Thymus (tissue), 11 donors: ENCODE measurements at regions not wholly inside any gene's neighbourhood (a gene's known extent, or its start where the extent isn't known, plus 50 kb on each side); places are given as distances from the start of the nearest gene placed in this dataset.
"Not testable (repeated sequence)": the region's sequence is repeated elsewhere in the genome, so short reads cannot be mapped to it uniquely, and the experiment has no call there.

Experiments
- DNase-seq, 9 donors: peaks; one replicate each; pipeline ENCODE4 v3.0.0-alpha.2; 2013; ENCODE audit warnings: low spot score in 9 of 9, low read depth in 6 of 9, missing footprints in 1 of 9
- H3K27ac ChIP-seq, 2 donors: one replicate each; pipeline ENCODE4 v1.5.1; 2013; ENCODE audit warnings: control low read depth in 1 of 2, low read depth in 1 of 2, low read length in 1 of 2, mild to moderate bottlenecking in 1 of 2, moderate library complexity in 1 of 2
- H3K27me3 ChIP-seq, 2 donors: one replicate each; pipeline ENCODE4 v1.5.1; 2013; ENCODE audit warnings: low read length in 1 of 2; ENCODE audit not compliant: control insufficient read depth in 2 of 2, insufficient read depth in 1 of 2
- H3K36me3 ChIP-seq, 2 donors: one replicate each; pipeline ENCODE4 v1.5.1; 2013; ENCODE audit warnings: low read length in 1 of 2, mild to moderate bottlenecking in 1 of 2, moderate library complexity in 1 of 2; ENCODE audit not compliant: control insufficient read depth in 2 of 2, insufficient read depth in 2 of 2
- H3K4me1 ChIP-seq, 2 donors: one replicate each; pipeline ENCODE4 v1.5.1; 2013; ENCODE audit warnings: low read length in 2 of 2; ENCODE audit not compliant: control insufficient read depth in 2 of 2, insufficient read depth in 2 of 2
- H3K4me3 ChIP-seq, 2 donors: one replicate each; pipeline ENCODE4 v1.5.1; 2013; ENCODE audit warnings: low read length in 2 of 2, control low read depth in 1 of 2, mild to moderate bottlenecking in 1 of 2
- H3K9me3 ChIP-seq, 2 donors: one replicate each; pipeline ENCODE4 v1.5.1; 2013; ENCODE audit warnings: low read length in 1 of 2, mild to moderate bottlenecking in 1 of 2; ENCODE audit not compliant: control insufficient read depth in 2 of 2, insufficient read depth in 1 of 2
- WGBS: extraction: QIAGEN DNeasy Blood & Tissue Kit; methylation state at CpG from one replicate; pipeline ENCODE4 v1.1.7; 2013; 5-methylcytosine and 5-hydroxymethylcytosine counted together
- donor health status: healthy.

- no peak overlapping the region for H3K27ac ChIP-seq
- H3K36me3 ChIP-seq = no peaks in the 10 kb centered on the region
- no peak for DNase-seq
- no peak overlapping the region for H3K4me3 ChIP-seq
- no peaks in the 10 kb centered on the region for H3K4me1 ChIP-seq
- H3K27me3 ChIP-seq = no peaks in the 10 kb centered on the region
- no peaks in the 10 kb centered on the region for H3K9me3 ChIP-seq
- 41% methylated on average over 1 of the region's 1 CpG for WGBS
These were observed 749.4 kb downstream of the SOCS6 start for GRCh38 chr18:71038196-71038595.

- no peak overlapping the region for H3K4me3 ChIP-seq
- DNase-seq = no peak
- no peaks in the 10 kb centered on the region for H3K27me3 ChIP-seq
- no peaks in the 10 kb centered on the region for H3K36me3 ChIP-seq
- peaks cover 0 to 6% of the 10 kb centered on the region in 2 donors for H3K9me3 ChIP-seq
- 31% methylated on average over 1 of the region's 1 CpG for WGBS
- H3K4me1 ChIP-seq = no peaks in the 10 kb centered on the region
- no peak overlapping the region for H3K27ac ChIP-seq
These were observed 747.9 kb downstream of the SOCS6 start for GRCh38 chr18:71036783-71037182.

- not testable (repeated sequence) for DNase-seq, H3K4me1 ChIP-seq, H3K4me3 ChIP-seq, H3K27ac ChIP-seq, H3K27me3 ChIP-seq, H3K36me3 ChIP-seq
- peaks cover 0 to 22% of the 10 kb centered on the region in 2 donors for H3K9me3 ChIP-seq
- 97% methylated on average over 46 of the region's 46 CpGs for WGBS
These were observed 742.7 kb downstream of the SOCS6 start for GRCh38 chr18:71031296-71032191.

GRCh38 chr18:71030085-71030484 lies 741.2 kb downstream of the SOCS6 start:
- H3K4me3 ChIP-seq, H3K27ac ChIP-seq, H3K27me3 ChIP-seq, H3K36me3 ChIP-seq, DNase-seq, H3K4me1 ChIP-seq: not testable (repeated sequence)
- WGBS = 97% methylated on average over 8 of the region's 8 CpGs
- H3K9me3 ChIP-seq = peaks cover 0 to 22% of the 10 kb centered on the region in 2 donors

- DNase-seq = no peak
- H3K4me1 ChIP-seq = no peaks in the 10 kb centered on the region
- H3K9me3 ChIP-seq = peaks cover 0 to 22% of the 10 kb centered on the region in 2 donors
- H3K27ac ChIP-seq = no peak overlapping the region
- 87% methylated on average over 19 of the region's 19 CpGs for WGBS
- H3K4me3 ChIP-seq = no peak overlapping the region
- no peaks in the 10 kb centered on the region for H3K27me3 ChIP-seq
- H3K36me3 ChIP-seq = no peaks in the 10 kb centered on the region
These were observed 739.5 kb downstream of the SOCS6 start for GRCh38 chr18:71028285-71028762.

- H3K4me3 ChIP-seq = no peak overlapping the region
- no peak overlapping the region for H3K27ac ChIP-seq
- no peaks in the 10 kb centered on the region for H3K36me3 ChIP-seq
- 94% methylated on average over 4 of the region's 4 CpGs for WGBS
- peaks cover 0 to 22% of the 10 kb centered on the region in 2 donors for H3K9me3 ChIP-seq
- no peaks in the 10 kb centered on the region for H3K4me1 ChIP-seq
- no peaks in the 10 kb centered on the region for H3K27me3 ChIP-seq
- DNase-seq = no peak
These were observed 738.7 kb downstream of the SOCS6 start for GRCh38 chr18:71027531-71027930.

- H3K27ac ChIP-seq = no peak overlapping the region
- peaks cover 0 to 16% of the 10 kb centered on the region in 2 donors for H3K9me3 ChIP-seq
- WGBS = 90% methylated on average over 6 of the region's 6 CpGs
- no peak for DNase-seq
- H3K27me3 ChIP-seq = no peaks in the 10 kb centered on the region
- H3K4me1 ChIP-seq = no peaks in the 10 kb centered on the region
- no peak overlapping the region for H3K4me3 ChIP-seq
- no peaks in the 10 kb centered on the region for H3K36me3 ChIP-seq
These were observed 736.8 kb downstream of the SOCS6 start for GRCh38 chr18:71025505-71026225.

GRCh38 chr18:71022389-71022788 lies 733.5 kb downstream of the SOCS6 start:
- Histone ChIP-seq H3K27ac (no peak overlapping the region), H3K9me3 (peaks cover 0 to under 1% of the 10 kb centered on the region in 2 donors), H3K27me3 (no peaks in the 10 kb centered on the region), H3K4me1 (no peaks in the 10 kb centered on the region), H3K4me3 (no peak overlapping the region), H3K36me3 (no peaks in the 10 kb centered on the region)
- no peak for DNase-seq
- 92% methylated on average over 1 of the region's 1 CpG for WGBS

GRCh38 chr18:71021030-71021362 lies 732.2 kb downstream of the SOCS6 start:
- Histone ChIP-seq H3K4me1 (no peaks in the 10 kb centered on the region), H3K27me3 (no peaks in the 10 kb centered on the region), H3K36me3 (no peaks in the 10 kb centered on the region), H3K9me3 (no peaks in the 10 kb centered on the region), H3K4me3 (no peak overlapping the region), H3K27ac (no peak overlapping the region)
- 99% methylated on average over 2 of the region's 2 CpGs for WGBS
- no peak for DNase-seq
